GM23248 (cell line): ENCODE measurements at regions not wholly inside any gene's neighbourhood (a gene's known extent, or its start where the extent isn't known, plus 50 kb on each side); places are given as distances from the start of the nearest gene placed in this dataset.

Experiments
- EZH2 ChIP-seq: fragments of 200-600 bp; sonication (generic); IDR thresholded peaks from 2 replicates; pipeline ENCODE4 v1.6.1; 2018; ENCODE audit warnings: antibody characterized with exemption, mild to moderate bottlenecking; ENCODE audit not compliant: insufficient read depth, poor library complexity, severe bottlenecking
- EZH2phosphoT487 ChIP-seq: fragments of 200-600 bp; sonication (generic); IDR thresholded peaks from 2 replicates; pipeline ENCODE4 v1.6.1; 2018; ENCODE audit warnings: antibody characterized with exemption, moderate library complexity, mild to moderate bottlenecking, low read depth; ENCODE audit not compliant: insufficient read depth

- no peak for TF ChIP-seq EZH2phosphoT487
- TF ChIP-seq EZH2, result no peak
Observed at GRCh38 chr4:1499465-1499864, 93.2 kb upstream of the NKX1-1 start.
